ENCODE measurements at regions not wholly inside any gene's neighbourhood (a gene's known extent, or its start where the extent isn't known, plus 50 kb on each side); places are given as distances from the start of the nearest gene placed in this dataset.

- FAIRE-seq (no peak), DNase-seq (ENCODE audit: low read depth in 1 of 2, low spot score in 1 of 2) (no peak), ATAC-seq (no peak)
- Histone ChIP-seq H3K4me3 (no peak overlapping the region), H3K9me3 (no peaks in the 10 kb centered on the region), H3K27ac (no peak overlapping the region), H3K4me1 (no peaks in the 10 kb centered on the region), H3K4me2 (no peak overlapping the region)
- POLR2A ChIA-PET = no interaction called here
- TF ChIP-seq PBX3 (IDR thresholded peaks at IDR 0.05) = no peak
- no peak for TF ChIP-seq E2F6 (IDR thresholded peaks at IDR 0.05; ENCODE audit: borderline replicate concordance, low read depth)
- no peak for TF ChIP-seq KDM1A (IDR thresholded peaks at IDR 0.05; ENCODE audit: low read depth)
- TF ChIP-seq TFCP2L1 (CRISPR knock-in tag; IDR thresholded peaks at IDR 0.05) = no peak
- no peak for TF ChIP-seq CTCF (IDR thresholded peaks at IDR 0.05)
- no peak for TF ChIP-seq ESRRA (IDR thresholded peaks at IDR 0.05; ENCODE audit: borderline replicate concordance, low read length)
- CTCF ChIA-PET = interaction anchor here (1.2 kb wide), 1 partner anchor 8 kb away, joined by 4 read pairs; no protein-coding TSS in a partner anchor
- WGBS (ENCODE audit: missing lambda C conversion rate) = 2% methylated on average over 10 of the region's 10 CpGs
Observed at GRCh38 chr5:7016999-7017747, 303.9 kb downstream of the TENT4A start.

- no peak overlapping the region for H3K4me2 ChIP-seq
- ChIA-PET POLR2A (no interaction called here), CTCF (no interaction called here)
- H3K9me3 ChIP-seq = no peaks in the 10 kb centered on the region
- ATAC-seq = no peak
- H3K4me3 ChIP-seq = no peak overlapping the region
- no peak overlapping the region for H3K27ac ChIP-seq
- WGBS (ENCODE audit: missing lambda C conversion rate) = 6% methylated on average over 5 of the region's 5 CpGs
- FAIRE-seq = no peak
- DNase-seq (ENCODE audit: low read depth in 1 of 2, low spot score in 1 of 2) = no peak
- no peaks in the 10 kb centered on the region for H3K4me1 ChIP-seq
- TF ChIP-seq JUNB (IDR thresholded peaks at IDR 0.05) = no peak
- TF ChIP-seq CTCF (IDR thresholded peaks at IDR 0.05) = no peak
- no peak for TF ChIP-seq RNF2 (IDR thresholded peaks at IDR 0.05; ENCODE audit: borderline replicate concordance, low read depth)
- TF ChIP-seq ZSCAN20 (CRISPR knock-in tag; IDR thresholded peaks at IDR 0.05) = no peak
- no peak for TF ChIP-seq KDM1A (IDR thresholded peaks at IDR 0.05; ENCODE audit: low read depth)
- no peak for TF ChIP-seq ZFP36 (IDR thresholded peaks at IDR 0.05; ENCODE audit: borderline replicate concordance, partially characterized antibody)
- TF ChIP-seq POLR2A (IDR thresholded peaks at IDR 0.05; ENCODE audit: low read length) = no peak
- TF ChIP-seq EP300 (IDR thresholded peaks at IDR 0.05) = no peak
- TF ChIP-seq NR3C1 (IDR thresholded peaks at IDR 0.05) = no peak
- TF ChIP-seq CHD4 (IDR thresholded peaks at IDR 0.05; ENCODE audit: borderline replicate concordance) = no peak
- TF ChIP-seq USF2 (IDR thresholded peaks at IDR 0.05) = no peak
- no peak for TF ChIP-seq TFCP2L1 (CRISPR knock-in tag; IDR thresholded peaks at IDR 0.05)
- no peak for TF ChIP-seq GATA3 (IDR thresholded peaks at IDR 0.05; ENCODE audit: borderline replicate concordance)
- TF ChIP-seq MYC (IDR thresholded peaks at IDR 0.05; ENCODE audit: borderline replicate concordance, low read length) = no peak
- TF ChIP-seq BHLHE40 (IDR thresholded peaks at IDR 0.05; ENCODE audit: low read depth, low read length) = no peak
- TF ChIP-seq E2F6 (IDR thresholded peaks at IDR 0.05; ENCODE audit: borderline replicate concordance, low read depth) = no peak
Observed at GRCh38 chr5:7018198-7018597, 305.0 kb downstream of the TENT4A start.

All from A549 (cell line).